Lower leg skin (tissue), 4 donors: ENCODE measurements at regions not wholly inside any gene's neighbourhood (a gene's known extent, or its start where the extent isn't known, plus 50 kb on each side); places are given as distances from the start of the nearest gene placed in this dataset.

ENCODE experiments used
- DNase-seq, 2 donors: peaks; one replicate each; pipeline ENCODE4 v3.0.0-alpha.2; 2019; ENCODE audit warnings: low spot score in 2 of 2
- H3K4me3 ChIP-seq: fragments of 200-600 bp; sonication (generic); 2 replicates; pipeline ENCODE4 v1.5.1; 2017; ENCODE audit warnings: mild to moderate bottlenecking, low read depth; ENCODE audit not compliant: poor library complexity, severe bottlenecking
- CTCF ChIP-seq, 3 donors: fragments of 450-650 bp; IDR thresholded peaks; one replicate each; pipeline ENCODE4 v1.5.1; 2016; ENCODE audit warnings: antibody characterized with exemption in 3 of 3, mild to moderate bottlenecking in 3 of 3, moderate library complexity in 2 of 3
- POLR2A ChIP-seq, 2 donors: fragments of 450-650 bp; IDR thresholded peaks; one replicate each; pipeline ENCODE4 v1.6.1; 2016 to 2017; ENCODE audit warnings: antibody characterized with exemption in 2 of 2, mild to moderate bottlenecking in 1 of 2, moderate library complexity in 1 of 2
- WGBS, 2 donors: methylation state at CpG; one replicate each; pipeline ENCODE4 v1.1.5; 2018; 5-methylcytosine and 5-hydroxymethylcytosine counted together
- intact Hi-C: fragments of 100-400 bp; cut with DNase I; formaldehyde crosslinking; loops from one replicate; pipeline ENCODE4 v1.15.0; 2023; ENCODE audit warnings: low total_unique reads

- DNase-seq: no peak
- H3K4me3 ChIP-seq: no peak overlapping the region
- WGBS, 2 donors: 84 to 88% methylated on average over 4 of the region's 4 CpGs
- intact Hi-C loops: no loop called here
- TF ChIP-seq POLR2A (IDR thresholded peaks at IDR 0.05) (no peak), CTCF (IDR thresholded peaks at IDR 0.05) (no peak)
Measured at GRCh38 chr4:32890398-32890797, 2170.2 kb downstream of the PCDH7 start.

GRCh38 chr4:32909053-32909452, 2188.9 kb downstream of the PCDH7 start:
- intact Hi-C loops: no loop called here
- 78 to 82% methylated on average over 3 of the region's 3 CpGs for WGBS, 2 donors
- DNase-seq: no peak
- no peak overlapping the region for H3K4me3 ChIP-seq
- TF ChIP-seq CTCF (IDR thresholded peaks at IDR 0.05) (no peak), POLR2A (IDR thresholded peaks at IDR 0.05) (no peak)

GRCh38 chr4:32909736-32910135, 2189.6 kb downstream of the PCDH7 start:
- DNase-seq: no peak
- H3K4me3 ChIP-seq: no peak overlapping the region
- TF ChIP-seq CTCF (IDR thresholded peaks at IDR 0.05): no peak
- no peak for TF ChIP-seq POLR2A (IDR thresholded peaks at IDR 0.05)
- intact Hi-C loops: no loop called here
- WGBS, 2 donors: 81 to 86% methylated on average over 2 of the region's 2 CpGs

GRCh38 chr4:32917586-32917985, 2197.4 kb downstream of the PCDH7 start:
- intact Hi-C loops: no loop called here
- DNase-seq: no peak
- H3K4me3 ChIP-seq: no peak overlapping the region
- TF ChIP-seq POLR2A (IDR thresholded peaks at IDR 0.05): no peak
- no peak for TF ChIP-seq CTCF (IDR thresholded peaks at IDR 0.05)

- no peak for DNase-seq
- WGBS, 2 donors: 44 to 47% methylated on average over 4 of the region's 4 CpGs
- intact Hi-C loops: no loop called here
- no peak overlapping the region for H3K4me3 ChIP-seq
- TF ChIP-seq CTCF (IDR thresholded peaks at IDR 0.05): no peak
Measured at GRCh38 chr4:32929796-32930699, 2209.9 kb downstream of the PCDH7 start.

GRCh38 chr4:32930700-32931099, 2210.5 kb downstream of the PCDH7 start:
- intact Hi-C loops: no loop called here
- TF ChIP-seq CTCF (IDR thresholded peaks at IDR 0.05): no peak
- no peak for TF ChIP-seq POLR2A (IDR thresholded peaks at IDR 0.05)
- no peak overlapping the region for H3K4me3 ChIP-seq
- DNase-seq: no peak
- WGBS, 2 donors: 28% methylated on average over 1 of the region's 1 CpG
